K562 (cell line): ENCODE measurements at regions not wholly inside any gene's neighbourhood (a gene's known extent, or its start where the extent isn't known, plus 50 kb on each side); places are given as distances from the start of the nearest gene placed in this dataset.

ENCODE experiments used
- ATAC-seq: fragments of 200-7000 bp; cut with Tn5 transposase; 3 replicates; pipeline ENCODE4 v1.9.1; 2020; ENCODE audit warnings: moderate library complexity
- BruUV-seq: library from RNA; stranded (reverse); fragments of 400-500 nt; replicated peaks from 2 replicates; lab custom pipeline; 2021; lab: Mats Ljungman, UMichigan
- CTCF ChIA-PET: fragments of 300-600 bp; formaldehyde crosslinking; extraction: SDS; loops from one replicate; lab custom pipeline; 2021; ENCODE audit warnings: low intra/inter-chr PET ratio; lab: Yijun Ruan, JAX
- POLR2A ChIA-PET: fragments of 300-600, 350-650 bp; sonication (Branson Sonifier 250); formaldehyde crosslinking; extraction: SDS; loops from one replicate; lab custom pipeline; 2021; ENCODE audit warnings: antibody characterized with exemption, inconsistent platforms; lab: Yijun Ruan, JAX
- DNase-seq, 4 experiments: peaks; one replicate each; pipeline versions ENCODE4 v3.0.0 to v3.0.0-alpha.2; 2011 to 2018; ENCODE audit warnings: low spot score in 3 of 4, mixed read lengths in 3 of 4; ENCODE audit errors: extremely low read depth in 1 of 4
- FAIRE-seq: peaks from 2 replicates; lab custom pipeline; 2011; peaks lifted over from hg19 to GRCh38; lab: Jason Lieb, UNC
- H2AFZ ChIP-seq: 2 replicates; pipeline ENCODE4 v1.6.0; 2011; ENCODE audit warnings: low read depth, low read length, control low read depth, inconsistent platforms
- H3K27ac ChIP-seq: fragments of 200-600 bp; 3 replicates; pipeline ENCODE4 v1.8.0; 2011; ENCODE audit warnings: low read depth, mild to moderate bottlenecking, control low read depth, inconsistent platforms, low read length, moderate library complexity, mixed read lengths; ENCODE audit errors: extremely low read depth
- H3K27me3 ChIP-seq, 2 experiments: fragments of 300-600 bp in 1 of 2; 2 replicates in 1 of 2; 3 replicates in 1 of 2; pipeline versions ENCODE4 v1.6.0 to v1.8.0; 2011; ENCODE audit warnings: inconsistent platforms in 2 of 2, low read length in 2 of 2, mild to moderate bottlenecking in 1 of 2, mixed read lengths in 1 of 2, moderate library complexity in 1 of 2; ENCODE audit not compliant: control insufficient read depth in 2 of 2, insufficient read depth in 2 of 2
- H3K36me3 ChIP-seq: fragments of 300-600 bp; 3 replicates; pipeline ENCODE4 v1.8.0; 2011; ENCODE audit warnings: mild to moderate bottlenecking, low read length, inconsistent platforms; ENCODE audit not compliant: control insufficient read depth, insufficient read depth
- H3K4me1 ChIP-seq, 2 experiments: fragments of 200-600 bp in 1 of 2; replicated peaks in 1 of 2; 2 replicates in 1 of 2; 3 replicates in 1 of 2; pipeline versions ENCODE4 v1.5.1 to v1.8.0; 2011; ENCODE audit warnings: inconsistent platforms in 2 of 2, low read length in 2 of 2, mild to moderate bottlenecking in 1 of 2, mixed read lengths in 1 of 2, moderate library complexity in 1 of 2; ENCODE audit not compliant: control insufficient read depth in 2 of 2, insufficient read depth in 2 of 2
- H3K4me2 ChIP-seq: 2 replicates; pipeline ENCODE4 v1.6.1; 2011; ENCODE audit warnings: low read length, control low read depth, inconsistent platforms, mixed read lengths; ENCODE audit not compliant: insufficient read depth
- H3K4me3 ChIP-seq: fragments of 200-600 bp; sonication (generic), shearing (Covaris generic); 2 replicates; pipeline ENCODE4 v1.5.1; 2016; ENCODE audit warnings: control low read depth, inconsistent platforms
- H3K79me2 ChIP-seq: fragments of 200-600 bp; 3 replicates; pipeline ENCODE4 v1.8.0; 2011; ENCODE audit warnings: low read length, inconsistent platforms; ENCODE audit not compliant: control insufficient read depth, insufficient read depth
- H3K9ac ChIP-seq, 2 experiments: 2 replicates each; pipeline versions ENCODE4 v1.6.0 to v1.6.1; 2011; ENCODE audit warnings: low read depth in 2 of 2, low read length in 2 of 2, control low read depth in 1 of 2, inconsistent platforms in 1 of 2, mild to moderate bottlenecking in 1 of 2, mixed read lengths in 1 of 2; ENCODE audit not compliant: insufficient read depth in 1 of 2
- H3K9me1 ChIP-seq: one replicate; pipeline ENCODE4 v1.6.0; 2011; ENCODE audit warnings: inconsistent platforms, mild to moderate bottlenecking, low read length, moderate library complexity; ENCODE audit not compliant: control insufficient read depth, insufficient read depth
- H3K9me3 ChIP-seq: replicated peaks from 2 replicates; pipeline ENCODE4 v1.5.1; 2011; ENCODE audit warnings: low read depth, low read length, inconsistent platforms; ENCODE audit not compliant: control insufficient read depth, insufficient read depth
- H4K20me1 ChIP-seq: replicated peaks from 2 replicates; pipeline ENCODE4 v1.6.1; 2011; ENCODE audit warnings: low read length, inconsistent platforms, mixed read lengths; ENCODE audit not compliant: control insufficient read depth, insufficient read depth
- ATF1 ChIP-seq, 2 experiments: fragments of 450-650 bp in 1 of 2; IDR thresholded peaks; 2 replicates each; pipeline ENCODE4 v1.6.1; 2016; ENCODE audit warnings: missing compliant biosample characterization in 1 of 2, missing genetic modification characterization in 1 of 2
- BRD9 ChIP-seq: fragments of 450-650 bp; IDR thresholded peaks from 2 replicates; pipeline ENCODE4 v1.6.1; 2018; ENCODE audit warnings: low read depth; ENCODE audit not compliant: partially characterized antibody
- HNRNPK ChIP-seq: fragments of 200-400 bp; formaldehyde crosslinking; IDR thresholded peaks from one replicate; pipeline ENCODE4 v1.6.1; 2018; ENCODE audit warnings: mild to moderate bottlenecking, low read depth, low read length; ENCODE audit not compliant: poor library complexity, severe bottlenecking
- MAFF ChIP-seq: IDR thresholded peaks from 2 replicates; pipeline ENCODE4 v1.6.1; 2012; ENCODE audit warnings: low read length, improper control_type of control experiment
- MAFG ChIP-seq: fragments of 450-650 bp; conservative IDR thresholded peaks from 2 replicates; pipeline ENCODE4 v1.6.1; 2016; ENCODE audit warnings: missing genetic modification characterization, missing compliant biosample characterization
- MTA3 ChIP-seq: fragments of 450-650 bp; formaldehyde crosslinking; IDR thresholded peaks from 2 replicates; pipeline ENCODE4 v1.6.1; 2017; ENCODE audit warnings: mild to moderate bottlenecking, borderline replicate concordance
- NUFIP1 ChIP-seq: fragments of 450-650 bp; IDR thresholded peaks from 2 replicates; pipeline ENCODE4 v1.6.1; 2018; ENCODE audit not compliant: partially characterized antibody
- POLR2H ChIP-seq: IDR thresholded peaks from 2 replicates; pipeline ENCODE4 v1.6.1; 2016; ENCODE audit warnings: missing genetic modification characterization, low read depth, mild to moderate bottlenecking, control low read depth, missing compliant biosample characterization, moderate library complexity
- SMARCE1 ChIP-seq: fragments of 450-650 bp; IDR thresholded peaks from 2 replicates; pipeline ENCODE4 v1.7.1; 2016; ENCODE audit warnings: mild to moderate bottlenecking
- ZNF212 ChIP-seq: fragments of 450-650 bp; formaldehyde crosslinking; IDR thresholded peaks from 2 replicates; pipeline ENCODE4 v1.4.0; 2020; ENCODE audit warnings: mild to moderate bottlenecking
- ZNF316 ChIP-seq: fragments of 450-650 bp; IDR thresholded peaks from 2 replicates; pipeline ENCODE4 v1.6.1; 2016
- ZNF77 ChIP-seq: fragments of 250-450 bp; sonication (Bioruptor Pico); IDR thresholded peaks from 2 replicates; pipeline ENCODE4 v1.5.0; 2020
- WGBS: fragments of 100-300 bp; shearing (Covaris generic); methylation state at CpG from one replicate; pipeline ENCODE4 v1.1.6; 2016; ENCODE audit warnings: low coverage, mixed read lengths; ENCODE audit not compliant: insufficient coverage; ENCODE audit errors: missing lambda C conversion rate; 5-methylcytosine and 5-hydroxymethylcytosine counted together
- in situ Hi-C: fragments of 300-500 bp; cut with MboI; formaldehyde crosslinking; loops from 4 replicates; pipeline ENCODE4 v1.15.0; 2018; ENCODE audit warnings: inconsistent platforms, mixed read lengths
- intact Hi-C: fragments of 100-400 bp; cut with micrococcal nuclease; formaldehyde crosslinking; loops from 2 replicates; pipeline ENCODE4 v1.14.2; 2022
- TF ChIP-seq, protein P1 (sequence below): IDR thresholded peaks from 2 replicates; pipeline ENCODE4 v1.6.1; 2012; ENCODE audit warnings: low read depth, low read length, improper control_type of control experiment, borderline replicate concordance
- TF ChIP-seq, protein P2 (sequence below): sonication (generic); formaldehyde crosslinking; IDR thresholded peaks from 2 replicates; pipeline ENCODE4 v1.5.0; 2020; ENCODE audit warnings: missing genetic modification reagents
- TF ChIP-seq, protein P3 (sequence below): fragments of 250-450 bp; sonication (Bioruptor Pico); IDR thresholded peaks from 2 replicates; pipeline ENCODE4 v1.8.0; 2022; ENCODE audit warnings: inconsistent platforms
- TF ChIP-seq, protein P4 (sequence below), 2 experiments: fragments of 150-350 bp in 1 of 2; IDR thresholded peaks; 2 replicates each; pipeline ENCODE4 v1.6.1; 2012 to 2016; ENCODE audit warnings: low read depth in 2 of 2, low read length in 2 of 2, mild to moderate bottlenecking in 1 of 2, moderate library complexity in 1 of 2

DNA sequence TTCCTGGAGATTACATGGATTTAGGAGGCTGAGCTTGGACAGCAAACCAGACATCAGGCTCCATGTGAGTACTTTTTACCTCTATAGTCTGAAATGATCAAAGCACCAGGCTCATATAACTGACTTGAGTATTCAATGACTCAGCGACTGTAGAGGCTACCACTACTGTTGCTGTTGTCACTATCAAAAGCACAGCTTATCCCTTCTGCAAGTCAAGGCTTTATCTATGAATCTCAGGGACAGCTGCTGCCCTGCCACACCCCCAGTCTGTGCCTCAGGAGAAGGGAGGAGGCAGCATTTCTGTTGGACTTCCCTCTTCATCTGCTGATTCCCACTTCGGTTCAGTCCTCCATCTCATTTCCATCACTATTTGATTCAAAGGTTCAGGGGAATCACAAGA, 80.5 kb upstream of the CNR1 start:
- peak; percentile 87 for FAIRE-seq
- BruUV-seq, result no TSS peak
- no peaks in the 10 kb centered on the region for H3K36me3 ChIP-seq
- no peaks in the 10 kb centered on the region for H3K27me3 ChIP-seq
- H3K9ac ChIP-seq, result no peak overlapping the region
- H3K4me3 ChIP-seq, result no peak overlapping the region
- peaks cover 0 to 13% of the 10 kb centered on the region in 2 experiments; a peak in 3 of 5 replicates for H3K4me1 ChIP-seq
- WGBS, result 6% methylated on average over 2 of the region's 2 CpGs
- H3K79me2 ChIP-seq, result no peaks in the 10 kb centered on the region
- DNase-seq, result peak; percentile 27 to 77 (median 52)
- H4K20me1 ChIP-seq, result no peaks in the 10 kb centered on the region
- H3K9me3 ChIP-seq, result no peaks in the 10 kb centered on the region
- H3K4me2 ChIP-seq, result no peak overlapping the region
- ChIA-PET POLR2A (interaction anchor here (0.6 to 0.8 kb wide), 2 partner anchors 334 to 384 kb away, joined by 3 read pairs; no protein-coding TSS in a partner anchor), CTCF (no interaction called here)
- peak; percentile 93 for ATAC-seq
- intact Hi-C loops (loop anchor here (2.0 kb wide), 1 partner anchor 132 kb away; no protein-coding TSS in a partner anchor), in situ Hi-C loops (no loop called here)
- H3K9me1 ChIP-seq, result no peaks in the 10 kb centered on the region
- H2AFZ ChIP-seq, result no peak overlapping the region
- peak overlapping the region; percentile 16; the same call in 1 of the 3 replicates for H3K27ac ChIP-seq
- TF ChIP-seq ATF1 (CRISPR knock-in tag; IDR thresholded peaks at IDR 0.05) (no peak), ATF1 (tag; IDR thresholded peaks at IDR 0.05) (no peak), MTA3 (peak; percentile 41; the same call in 1 of the 2 replicates), NUFIP1 (no peak), HNRNPK (no peak), ZNF77 (CRISPR knock-in tag) (no peak), MAFF (peak; percentile 66), SMARCE1 (0 out of 2 replicates have a peak, but pooled peaks have one; percentile 44), POLR2H (tag) (no peak), ZNF316 (peak; percentile 85), BRD9 (no peak), ZNF212 (no peak), MAFG (tag) (peak; percentile 87)
- TF ChIP-seq, protein P1, sequence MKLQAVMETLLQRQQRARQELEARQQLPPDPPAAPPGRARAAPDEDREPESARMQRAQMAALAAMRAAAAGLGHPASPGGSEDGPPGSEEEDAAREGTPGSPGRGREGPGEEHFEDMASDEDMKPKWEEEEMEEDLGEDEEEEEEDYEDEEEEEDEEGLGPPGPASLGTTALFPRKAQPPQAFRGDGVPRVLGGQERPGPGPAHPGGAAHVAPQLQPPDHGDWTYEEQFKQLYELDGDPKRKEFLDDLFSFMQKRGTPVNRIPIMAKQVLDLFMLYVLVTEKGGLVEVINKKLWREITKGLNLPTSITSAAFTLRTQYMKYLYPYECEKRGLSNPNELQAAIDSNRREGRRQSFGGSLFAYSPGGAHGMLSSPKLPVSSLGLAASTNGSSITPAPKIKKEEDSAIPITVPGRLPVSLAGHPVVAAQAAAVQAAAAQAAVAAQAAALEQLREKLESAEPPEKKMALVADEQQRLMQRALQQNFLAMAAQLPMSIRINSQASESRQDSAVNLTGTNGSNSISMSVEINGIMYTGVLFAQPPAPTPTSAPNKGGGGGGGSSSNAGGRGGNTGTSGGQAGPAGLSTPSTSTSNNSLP, result peak; percentile 44; the same call in 1 of the 2 replicates
- TF ChIP-seq, protein P2, sequence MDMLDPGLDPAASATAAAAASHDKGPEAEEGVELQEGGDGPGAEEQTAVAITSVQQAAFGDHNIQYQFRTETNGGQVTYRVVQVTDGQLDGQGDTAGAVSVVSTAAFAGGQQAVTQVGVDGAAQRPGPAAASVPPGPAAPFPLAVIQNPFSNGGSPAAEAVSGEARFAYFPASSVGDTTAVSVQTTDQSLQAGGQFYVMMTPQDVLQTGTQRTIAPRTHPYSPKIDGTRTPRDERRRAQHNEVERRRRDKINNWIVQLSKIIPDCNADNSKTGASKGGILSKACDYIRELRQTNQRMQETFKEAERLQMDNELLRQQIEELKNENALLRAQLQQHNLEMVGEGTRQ, result no peak
- TF ChIP-seq, protein P3, sequence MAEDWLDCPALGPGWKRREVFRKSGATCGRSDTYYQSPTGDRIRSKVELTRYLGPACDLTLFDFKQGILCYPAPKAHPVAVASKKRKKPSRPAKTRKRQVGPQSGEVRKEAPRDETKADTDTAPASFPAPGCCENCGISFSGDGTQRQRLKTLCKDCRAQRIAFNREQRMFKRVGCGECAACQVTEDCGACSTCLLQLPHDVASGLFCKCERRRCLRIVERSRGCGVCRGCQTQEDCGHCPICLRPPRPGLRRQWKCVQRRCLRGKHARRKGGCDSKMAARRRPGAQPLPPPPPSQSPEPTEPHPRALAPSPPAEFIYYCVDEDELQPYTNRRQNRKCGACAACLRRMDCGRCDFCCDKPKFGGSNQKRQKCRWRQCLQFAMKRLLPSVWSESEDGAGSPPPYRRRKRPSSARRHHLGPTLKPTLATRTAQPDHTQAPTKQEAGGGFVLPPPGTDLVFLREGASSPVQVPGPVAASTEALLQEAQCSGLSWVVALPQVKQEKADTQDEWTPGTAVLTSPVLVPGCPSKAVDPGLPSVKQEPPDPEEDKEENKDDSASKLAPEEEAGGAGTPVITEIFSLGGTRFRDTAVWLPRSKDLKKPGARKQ (CRISPR knock-in tag), result no peak
- TF ChIP-seq, protein P4, sequence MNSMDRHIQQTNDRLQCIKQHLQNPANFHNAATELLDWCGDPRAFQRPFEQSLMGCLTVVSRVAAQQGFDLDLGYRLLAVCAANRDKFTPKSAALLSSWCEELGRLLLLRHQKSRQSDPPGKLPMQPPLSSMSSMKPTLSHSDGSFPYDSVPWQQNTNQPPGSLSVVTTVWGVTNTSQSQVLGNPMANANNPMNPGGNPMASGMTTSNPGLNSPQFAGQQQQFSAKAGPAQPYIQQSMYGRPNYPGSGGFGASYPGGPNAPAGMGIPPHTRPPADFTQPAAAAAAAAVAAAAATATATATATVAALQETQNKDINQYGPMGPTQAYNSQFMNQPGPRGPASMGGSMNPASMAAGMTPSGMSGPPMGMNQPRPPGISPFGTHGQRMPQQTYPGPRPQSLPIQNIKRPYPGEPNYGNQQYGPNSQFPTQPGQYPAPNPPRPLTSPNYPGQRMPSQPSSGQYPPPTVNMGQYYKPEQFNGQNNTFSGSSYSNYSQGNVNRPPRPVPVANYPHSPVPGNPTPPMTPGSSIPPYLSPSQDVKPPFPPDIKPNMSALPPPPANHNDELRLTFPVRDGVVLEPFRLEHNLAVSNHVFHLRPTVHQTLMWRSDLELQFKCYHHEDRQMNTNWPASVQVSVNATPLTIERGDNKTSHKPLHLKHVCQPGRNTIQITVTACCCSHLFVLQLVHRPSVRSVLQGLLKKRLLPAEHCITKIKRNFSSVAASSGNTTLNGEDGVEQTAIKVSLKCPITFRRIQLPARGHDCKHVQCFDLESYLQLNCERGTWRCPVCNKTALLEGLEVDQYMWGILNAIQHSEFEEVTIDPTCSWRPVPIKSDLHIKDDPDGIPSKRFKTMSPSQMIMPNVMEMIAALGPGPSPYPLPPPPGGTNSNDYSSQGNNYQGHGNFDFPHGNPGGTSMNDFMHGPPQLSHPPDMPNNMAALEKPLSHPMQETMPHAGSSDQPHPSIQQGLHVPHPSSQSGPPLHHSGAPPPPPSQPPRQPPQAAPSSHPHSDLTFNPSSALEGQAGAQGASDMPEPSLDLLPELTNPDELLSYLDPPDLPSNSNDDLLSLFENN (IDR thresholded peaks at IDR 0.05; ENCODE audit: low read depth in 2 of 2, low read length in 2 of 2), result no peak
